ENCODE measurements at regions not wholly inside any gene's neighbourhood (a gene's known extent, or its start where the extent isn't known, plus 50 kb on each side); places are given as distances from the start of the nearest gene placed in this dataset.
A peak's percentile ranks its signal among the peaks of the same experiment; 100 is the strongest.
"Not testable (repeated sequence)": the region's sequence is repeated elsewhere in the genome, so short reads cannot be mapped to it uniquely, and the experiment has no call there.

GRCh38 chr10:30726783-30727414, 97.3 kb upstream of the LYZL2 start:
- not testable (repeated sequence) for H3K4me1 ChIP-seq (ENCODE audit: insufficient read depth, low read length); H3K27ac ChIP-seq (ENCODE audit: insufficient read length, low read depth, low read length); H3K27me3 ChIP-seq (ENCODE audit: insufficient read depth, low read length); H2AFZ ChIP-seq (ENCODE audit: low read length); H3K27me3 Mint-ChIP-seq (ENCODE audit: low read depth); H3K9ac ChIP-seq (ENCODE audit: extremely low read depth, insufficient read length, low read length); H4K5ac ChIP-seq (ENCODE audit: insufficient read length, low read depth, low read length); H3K4ac ChIP-seq (ENCODE audit: low read depth, low read length); H2BK15ac ChIP-seq (ENCODE audit: low read depth, low read length); H2BK120ac ChIP-seq (ENCODE audit: low read depth, low read length, poor library complexity, severe bottlenecking); H3K79me2 ChIP-seq (ENCODE audit: insufficient read depth, low read length); H3K79me1 ChIP-seq (ENCODE audit: insufficient read depth, low read depth, low read length, poor library complexity, severe bottlenecking); H3K18ac ChIP-seq (ENCODE audit: insufficient read length, low read depth, low read length); H3K14ac ChIP-seq (ENCODE audit: insufficient read depth, low read length); H3K27ac Mint-ChIP-seq; H4K8ac ChIP-seq (replicated peaks; ENCODE audit: insufficient read length, low read depth, low read length); H3K4me2 ChIP-seq (ENCODE audit: insufficient read depth, insufficient read length, low read length); H3K23me2 ChIP-seq (ENCODE audit: insufficient read length, low read depth, low read length, poor library complexity, severe bottlenecking); H4K20me1 ChIP-seq (ENCODE audit: control insufficient read depth, insufficient read depth, insufficient read length); H3K23ac ChIP-seq (ENCODE audit: insufficient read length, low read depth, low read length); H4K91ac ChIP-seq (ENCODE audit: insufficient read length, low read depth, low read length); H3K9me3 Mint-ChIP-seq; H2BK20ac ChIP-seq (ENCODE audit: low read depth, low read length, poor library complexity, severe bottlenecking); H3K4me3 Mint-ChIP-seq; H2BK5ac ChIP-seq (ENCODE audit: insufficient read length, low read length); H3K9me3 ChIP-seq (ENCODE audit: control insufficient read depth, low read depth, low read length); H3K56ac ChIP-seq (ENCODE audit: insufficient read length, low read depth, low read length); H3T11ph ChIP-seq (ENCODE audit: low read length); H2AK5ac ChIP-seq (ENCODE audit: insufficient read length, low read length); H2BK12ac ChIP-seq (ENCODE audit: insufficient read length, low read depth, low read length); H3K36me3 Mint-ChIP-seq (ENCODE audit: insufficient read depth in 1 of 3, low read depth in 3 of 3)
- peaks cover 15 to 16% of the 10 kb centered on the region in 2 experiments for H3K4me1 Mint-ChIP-seq
- DNase-seq, result peak; percentile 85
- peak; percentile 78 for TF ChIP-seq CTCF (conservative IDR thresholded peaks at IDR 0.05)
- no CpG with 5 or more reads among the region's 19 CpGs for WGBS (ENCODE audit: extremely low coverage, insufficient read length, low lambda C conversion rate)

All from H9 (cell line).